ENCODE measurements at regions not wholly inside any gene's neighbourhood (a gene's known extent, or its start where the extent isn't known, plus 50 kb on each side); places are given as distances from the start of the nearest gene placed in this dataset.

DNA sequence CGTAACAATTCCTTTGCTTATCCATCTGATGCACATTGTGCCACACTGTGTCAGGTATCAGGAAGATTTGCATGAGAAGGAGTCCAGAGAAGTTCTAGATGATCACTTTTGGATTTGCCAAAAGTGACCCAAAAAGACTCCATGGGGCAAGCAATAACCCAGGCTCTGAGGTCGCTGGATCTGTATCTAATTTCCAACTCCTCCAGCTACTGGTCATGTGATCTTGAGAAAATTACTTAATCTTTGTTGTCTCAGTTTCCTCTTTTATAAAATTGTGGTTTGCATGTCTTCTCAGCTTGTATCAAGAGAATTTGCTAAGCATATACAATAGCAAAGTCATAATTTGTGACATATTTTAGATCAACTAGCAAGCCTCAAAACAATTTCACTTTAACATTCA is 61.3 kb upstream of the ITGA4 start:
- DNase-seq = no peak

DNA sequence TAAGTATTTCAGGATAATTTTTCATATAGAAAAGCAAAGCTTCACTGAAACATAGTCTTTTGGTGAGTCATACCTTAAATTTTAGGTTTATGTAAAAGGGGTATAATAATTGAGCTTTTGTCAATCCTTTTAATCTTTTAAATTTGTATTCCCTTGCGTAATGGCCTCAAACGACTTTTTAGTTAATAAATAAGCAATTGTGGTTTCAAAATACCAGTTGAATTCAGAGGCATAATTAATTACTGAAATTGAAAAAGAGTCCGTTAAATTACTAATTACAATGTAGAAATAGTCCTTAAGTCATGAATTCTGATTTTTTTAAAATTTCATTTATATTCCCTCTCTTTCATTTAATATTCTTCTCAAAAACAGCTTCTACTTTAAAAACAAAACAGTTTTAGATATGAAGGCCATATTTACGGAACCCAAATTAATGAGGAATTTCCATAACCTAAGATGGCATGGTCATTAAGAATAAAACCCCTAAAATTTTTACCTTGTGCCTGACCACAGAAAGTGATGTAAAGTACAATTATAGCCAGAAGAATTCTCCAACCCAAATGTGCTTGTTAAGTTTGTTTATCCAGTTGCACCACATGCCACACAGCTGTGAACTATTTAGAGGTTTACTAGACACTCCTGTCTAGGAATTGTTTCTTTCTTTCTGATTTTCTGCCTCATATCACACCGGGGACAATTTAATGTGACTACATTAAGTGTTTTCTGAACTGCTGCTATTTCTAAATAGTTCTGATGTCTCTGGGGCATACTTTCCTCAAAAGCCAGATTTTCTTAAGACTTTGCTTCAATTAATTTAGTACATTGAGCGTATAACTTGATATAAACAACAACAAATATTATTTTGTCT is 60.7 kb upstream of the ITGA4 start:
- no peak for DNase-seq

DNA sequence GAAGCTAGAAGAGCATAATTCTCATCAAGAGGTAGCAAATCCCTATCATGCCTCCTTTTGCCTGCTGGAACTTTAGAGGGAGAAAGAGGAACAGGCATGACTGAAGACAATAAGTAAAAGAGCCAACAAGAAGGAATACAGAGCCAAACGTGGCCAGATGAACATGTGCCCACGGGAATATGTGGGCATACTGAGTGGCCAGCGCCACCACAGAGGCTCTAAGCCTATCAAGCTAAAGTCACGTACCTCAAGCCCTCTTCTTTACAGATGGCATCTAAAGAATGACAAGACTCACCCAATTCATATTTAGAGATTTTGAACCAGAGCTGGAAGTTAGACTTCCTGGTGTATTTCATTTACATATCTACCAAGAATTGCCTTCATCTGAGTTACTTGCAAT is 59.9 kb upstream of the ITGA4 start:
- DNase-seq = no peak

DNA sequence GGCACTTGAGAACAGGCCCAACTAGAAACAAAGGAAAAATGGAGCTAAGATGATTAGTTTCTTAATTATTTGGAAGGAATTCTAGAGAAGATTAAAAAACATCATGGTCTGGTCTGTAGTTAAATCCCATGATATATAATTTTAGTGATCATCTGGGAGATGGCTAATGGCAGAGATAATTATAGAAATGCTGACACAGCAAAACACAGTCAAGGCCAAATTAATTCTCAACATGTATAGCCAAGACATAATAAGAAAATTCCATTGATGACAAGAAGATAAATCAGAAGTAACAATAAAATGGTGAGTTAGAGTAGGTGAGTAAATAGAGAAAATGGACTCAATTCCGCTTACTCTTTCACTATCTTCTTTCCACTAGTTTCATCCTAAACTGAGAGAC is 59.2 kb upstream of the ITGA4 start:
- DNase-seq = no peak

DNA sequence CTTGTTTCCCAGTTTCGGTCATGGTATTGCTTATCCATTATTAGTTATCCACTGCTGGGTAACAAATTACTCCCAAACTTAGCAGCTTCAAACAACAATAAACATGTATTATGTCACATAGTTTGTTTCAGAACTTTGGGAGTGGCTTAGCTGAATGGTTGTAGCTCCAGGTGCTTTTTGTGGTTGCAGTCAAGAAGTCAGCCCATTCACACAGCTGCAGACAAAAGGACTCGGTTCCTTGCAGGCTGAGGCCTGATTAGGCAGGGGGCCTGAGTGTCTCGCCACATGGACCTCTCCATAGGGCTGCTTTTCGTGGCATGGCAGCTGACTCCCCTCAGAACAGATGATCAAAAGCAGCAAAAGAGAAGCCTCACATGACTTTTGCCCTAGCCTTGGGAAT is 58.2 kb upstream of the ITGA4 start:
- no peak for DNase-seq

DNA sequence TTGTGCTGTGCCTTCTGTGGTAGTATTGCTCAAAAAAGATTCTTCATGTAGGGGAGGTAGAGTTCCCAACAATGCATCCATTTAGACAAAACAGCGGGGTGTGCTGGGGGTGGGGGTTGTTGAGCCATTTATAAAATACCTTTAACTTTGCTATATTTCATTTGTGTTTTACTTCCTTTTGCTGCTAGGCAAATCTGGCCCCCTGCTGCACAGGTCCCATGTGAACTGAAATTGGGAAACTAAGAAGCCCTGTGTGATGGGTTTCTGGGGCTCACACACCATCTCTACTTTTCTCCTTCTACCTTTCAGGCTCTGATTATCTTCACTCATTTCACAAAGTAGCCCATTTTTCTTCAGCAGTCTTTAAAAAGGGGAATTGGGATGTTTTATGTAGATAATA is 52.7 kb upstream of the ITGA4 start:
- no peak for DNase-seq

DNA sequence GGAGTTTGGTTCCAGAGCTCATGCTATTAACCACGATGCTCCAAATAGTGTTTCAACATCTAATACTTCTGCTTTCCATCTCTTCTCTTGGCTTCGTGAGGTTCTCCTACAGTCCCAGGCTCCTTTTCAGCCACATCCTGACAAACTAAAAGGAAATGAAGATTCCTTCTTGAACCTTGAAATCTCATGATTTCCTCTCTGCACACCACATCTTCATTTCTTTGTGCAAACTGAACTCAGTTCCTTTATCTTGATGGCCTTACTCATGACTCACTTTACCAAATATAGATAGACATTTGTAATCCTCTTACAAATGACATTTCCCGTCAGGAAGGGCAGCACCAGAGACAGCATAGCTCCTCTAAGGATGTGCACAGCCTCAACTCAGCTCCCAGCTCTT is 50.0 kb upstream of the ITGA4 start:
- DNase-seq = no peak
